AG04449 (cell line): ENCODE measurements at regions not wholly inside any gene's neighbourhood (a gene's known extent, or its start where the extent isn't known, plus 50 kb on each side); places are given as distances from the start of the nearest gene placed in this dataset.
"Not testable (repeated sequence)": the region's sequence is repeated elsewhere in the genome, so short reads cannot be mapped to it uniquely, and the experiment has no call there.

Experiments used
- CTCF ChIA-PET: fragments of 350-600 bp; formaldehyde crosslinking; extraction: SDS; loops from one replicate; lab custom pipeline; 2021; ENCODE audit warnings: antibody characterized with exemption; lab: Yijun Ruan, JAX
- POLR2A ChIA-PET: fragments of 400-600, 350-600 bp; formaldehyde crosslinking; extraction: SDS; loops from one replicate; lab custom pipeline; 2020; ENCODE audit warnings: antibody characterized with exemption, inconsistent platforms; lab: Yijun Ruan, JAX
- DNase-seq: peaks from one replicate; pipeline ENCODE4 v3.0.0-alpha.2; 2010; ENCODE audit warnings: low read depth, low spot score
- H3K4me3 ChIP-seq: 2 replicates; pipeline ENCODE4 v1.5.1; 2011; ENCODE audit warnings: low read depth, mild to moderate bottlenecking, control low read depth, low read length
- CTCF ChIP-seq: IDR thresholded peaks from one replicate; pipeline ENCODE4 v1.5.1; 2011; ENCODE audit warnings: mild to moderate bottlenecking, moderate library complexity, low read length, control low read depth, inconsistent platforms; ENCODE audit not compliant: insufficient read depth; ENCODE audit errors: missing control alignments

DNA sequence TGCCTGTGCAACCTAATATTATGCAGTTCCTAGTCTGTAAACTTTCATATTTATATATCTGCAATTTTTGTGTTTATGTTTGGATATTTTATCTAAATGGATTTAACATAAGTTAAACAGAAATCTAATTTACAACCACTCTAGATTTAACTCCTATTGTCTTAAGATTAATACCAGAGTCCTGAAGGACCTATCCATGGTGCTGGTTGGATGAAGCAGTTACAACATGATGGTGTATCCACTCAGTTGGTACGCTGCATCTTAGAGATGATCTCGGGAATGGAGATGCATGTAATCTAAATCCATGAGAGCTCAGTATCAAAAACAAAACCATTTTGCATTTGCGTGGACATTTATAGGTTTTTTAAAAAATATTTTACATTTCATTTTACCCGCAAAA is 745.9 kb upstream of the SLC8A1 start:
- TF ChIP-seq CTCF: no peak
- CTCF ChIA-PET: no interaction called here
- POLR2A ChIA-PET: no interaction called here
- no peak overlapping the region for H3K4me3 ChIP-seq
- no peak for DNase-seq

- DNase-seq: no peak
- no peak overlapping the region for H3K4me3 ChIP-seq
- POLR2A ChIA-PET: no interaction called here
- CTCF ChIA-PET: no interaction called here
- TF ChIP-seq CTCF: no peak
Measured at GRCh38 chr2:41199334-41199733, 747.4 kb upstream of the SLC8A1 start.

DNA sequence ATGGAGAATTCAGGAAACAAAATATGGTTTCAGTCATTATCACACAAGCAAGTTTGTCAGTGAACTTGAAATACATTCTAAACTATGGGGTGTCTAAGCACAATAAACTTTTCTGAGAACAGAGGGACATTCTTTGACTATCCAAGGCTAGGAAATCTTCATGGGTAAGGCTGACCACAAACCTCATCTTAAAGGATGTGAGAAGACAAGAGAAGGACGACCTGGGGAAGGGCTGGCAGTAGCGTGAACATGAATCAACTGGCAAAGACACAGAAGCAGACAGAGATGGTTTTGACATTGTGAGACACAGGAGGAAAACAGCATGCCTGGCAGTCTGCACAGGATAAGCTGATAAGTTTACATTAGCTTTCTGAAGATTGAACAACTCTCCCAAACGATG is 752.4 kb upstream of the SLC8A1 start:
- ChIA-PET CTCF (no interaction called here), POLR2A (no interaction called here)
- H3K4me3 ChIP-seq: no peak overlapping the region
- no peak for TF ChIP-seq CTCF
- no peak for DNase-seq

DNA sequence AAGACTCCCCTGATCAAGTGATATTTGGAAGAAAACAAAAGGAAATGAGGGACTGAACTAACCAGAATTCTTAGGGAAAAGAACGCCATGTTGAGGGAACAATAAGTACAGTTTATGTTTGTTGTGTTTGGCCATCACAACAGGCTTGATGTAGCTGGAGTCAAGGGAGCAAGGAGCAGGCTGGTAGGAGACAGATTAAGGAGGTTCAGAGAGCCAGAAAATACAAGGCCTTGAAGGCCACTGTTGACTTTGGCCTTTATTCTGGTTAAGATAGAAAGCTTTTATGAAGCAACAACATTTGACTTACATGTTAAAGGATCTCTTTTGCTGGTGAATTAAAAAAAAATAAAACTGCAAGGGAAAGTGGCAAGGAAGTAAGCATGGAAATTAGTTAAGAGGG is 754.1 kb upstream of the SLC8A1 start:
- DNase-seq: no peak
- ChIA-PET POLR2A (no interaction called here), CTCF (no interaction called here)
- H3K4me3 ChIP-seq: no peak overlapping the region
- TF ChIP-seq CTCF: no peak

GRCh38 chr2:41207578-41207977 is 755.7 kb upstream of the SLC8A1 start:
- no peak for DNase-seq
- POLR2A ChIA-PET: no interaction called here
- CTCF ChIA-PET: no interaction called here
- H3K4me3 ChIP-seq: no peak overlapping the region
- TF ChIP-seq CTCF: no peak

DNA sequence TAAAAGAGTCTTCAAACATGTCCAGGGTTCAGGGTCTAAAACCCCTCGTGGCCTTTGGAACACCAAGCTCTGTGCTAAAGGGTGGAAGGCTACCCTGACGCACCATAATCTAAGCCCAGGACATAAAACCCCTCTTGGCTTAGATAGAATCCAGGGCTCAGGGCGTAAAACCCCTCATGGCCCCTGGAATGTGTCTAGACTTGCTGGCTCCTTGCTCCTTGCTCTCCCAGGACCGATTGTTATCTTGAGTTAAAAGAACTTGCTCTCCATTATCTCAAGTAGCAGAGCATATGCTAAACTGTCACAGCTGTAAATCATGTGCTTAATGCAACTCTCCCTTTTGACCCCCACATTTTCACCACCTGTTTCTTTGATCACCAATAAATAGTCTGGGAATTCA is 758.1 kb upstream of the SLC8A1 start:
- CTCF ChIA-PET, POLR2A ChIA-PET, H3K4me3 ChIP-seq, DNase-seq: not testable (repeated sequence)

GRCh38 chr2:41216978-41217377 is 765.1 kb upstream of the SLC8A1 start:
- no peak for DNase-seq
- CTCF ChIA-PET: no interaction called here
- TF ChIP-seq CTCF: no peak

More at GRCh38 chr2:41216978-41217377, 765.1 kb upstream of the SLC8A1 start:
- no peak overlapping the region for H3K4me3 ChIP-seq
- POLR2A ChIA-PET: no interaction called here
